DND-41 (cell line): ENCODE measurements at regions not wholly inside any gene's neighbourhood (a gene's known extent, or its start where the extent isn't known, plus 50 kb on each side); places are given as distances from the start of the nearest gene placed in this dataset.

ENCODE experiments used
- EZH2 ChIP-seq: IDR thresholded peaks from 3 replicates; pipeline ENCODE4 v1.6.1; 2012; ENCODE audit warnings: borderline replicate concordance, low read depth, mild to moderate bottlenecking, moderate library complexity, low read length, inconsistent platforms; ENCODE audit not compliant: severe bottlenecking
- TF ChIP-seq, protein P1 (sequence below): IDR thresholded peaks from 2 replicates; pipeline ENCODE4 v1.5.1; 2012; ENCODE audit warnings: borderline replicate concordance, low read length, moderate library complexity, mild to moderate bottlenecking; ENCODE audit not compliant: poor library complexity, severe bottlenecking; ENCODE audit errors: extremely low read depth

DNA sequence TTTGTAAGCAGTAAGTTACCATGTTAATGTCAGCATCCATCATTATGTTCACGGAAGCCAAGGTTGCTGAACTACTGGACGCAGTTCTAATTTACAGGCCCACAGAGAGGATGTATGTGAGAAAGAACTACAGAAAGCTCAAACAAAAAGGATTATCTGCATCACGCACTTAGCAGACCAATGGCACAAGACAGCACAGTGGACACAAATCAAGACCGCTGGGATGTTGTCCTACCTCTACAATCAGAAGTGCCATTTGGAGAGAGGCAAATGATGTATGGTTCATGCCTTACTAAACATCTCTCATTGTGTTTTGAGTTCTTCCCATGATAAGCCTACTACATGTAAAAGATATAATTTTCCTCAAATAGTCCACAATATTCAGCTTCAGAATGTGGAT lies 330.7 kb upstream of the CHAC2 start:
- TF ChIP-seq, protein P1, sequence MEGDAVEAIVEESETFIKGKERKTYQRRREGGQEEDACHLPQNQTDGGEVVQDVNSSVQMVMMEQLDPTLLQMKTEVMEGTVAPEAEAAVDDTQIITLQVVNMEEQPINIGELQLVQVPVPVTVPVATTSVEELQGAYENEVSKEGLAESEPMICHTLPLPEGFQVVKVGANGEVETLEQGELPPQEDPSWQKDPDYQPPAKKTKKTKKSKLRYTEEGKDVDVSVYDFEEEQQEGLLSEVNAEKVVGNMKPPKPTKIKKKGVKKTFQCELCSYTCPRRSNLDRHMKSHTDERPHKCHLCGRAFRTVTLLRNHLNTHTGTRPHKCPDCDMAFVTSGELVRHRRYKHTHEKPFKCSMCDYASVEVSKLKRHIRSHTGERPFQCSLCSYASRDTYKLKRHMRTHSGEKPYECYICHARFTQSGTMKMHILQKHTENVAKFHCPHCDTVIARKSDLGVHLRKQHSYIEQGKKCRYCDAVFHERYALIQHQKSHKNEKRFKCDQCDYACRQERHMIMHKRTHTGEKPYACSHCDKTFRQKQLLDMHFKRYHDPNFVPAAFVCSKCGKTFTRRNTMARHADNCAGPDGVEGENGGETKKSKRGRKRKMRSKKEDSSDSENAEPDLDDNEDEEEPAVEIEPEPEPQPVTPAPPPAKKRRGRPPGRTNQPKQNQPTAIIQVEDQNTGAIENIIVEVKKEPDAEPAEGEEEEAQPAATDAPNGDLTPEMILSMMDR = no peak
- no peak for TF ChIP-seq EZH2
